Neural progenitor cell (in vitro differentiated cells): ENCODE measurements at regions not wholly inside any gene's neighbourhood (a gene's known extent, or its start where the extent isn't known, plus 50 kb on each side); places are given as distances from the start of the nearest gene placed in this dataset.

Experiments used
- DNase-seq: peaks from one replicate; pipeline ENCODE4 v3.0.0-alpha.2; 2016; ENCODE audit warnings: low spot score
- H2AFZ ChIP-seq: fragments of 200-600 bp; sonication (generic); replicated peaks from 2 replicates; pipeline ENCODE4 v1.6.1; 2016; ENCODE audit warnings: antibody characterized with exemption
- H3F3A ChIP-seq: fragments of 200-600 bp; sonication (generic); 2 replicates; pipeline ENCODE4 v1.6.1; 2016; ENCODE audit warnings: antibody characterized with exemption, low read depth
- H3K27ac ChIP-seq: fragments of 200-600 bp; sonication (generic); 2 replicates; pipeline ENCODE4 v1.5.1; 2016; ENCODE audit warnings: mild to moderate bottlenecking
- H3K27me3 ChIP-seq: fragments of 200-600 bp; sonication (generic); 2 replicates; pipeline ENCODE4 v1.6.1; 2016; ENCODE audit warnings: mild to moderate bottlenecking, moderate library complexity
- H3K36me3 ChIP-seq: fragments of 200-600 bp; sonication (generic); 2 replicates; pipeline ENCODE4 v1.5.1; 2016
- H3K4me1 ChIP-seq: fragments of 200-600 bp; sonication (generic); 2 replicates; pipeline ENCODE4 v1.6.1; 2016; ENCODE audit warnings: mixed run types
- H3K4me2 ChIP-seq: fragments of 200-600 bp; sonication (generic); 2 replicates; pipeline ENCODE4 v1.6.1; 2016
- H3K4me3 ChIP-seq: fragments of 200-600 bp; sonication (generic); 2 replicates; pipeline ENCODE4 v1.5.1; 2016
- H3K79me2 ChIP-seq: fragments of 200-600 bp; sonication (generic); 2 replicates; pipeline ENCODE4 v1.6.1; 2016; ENCODE audit warnings: low read depth
- H3K9ac ChIP-seq: fragments of 200-600 bp; sonication (generic); 2 replicates; pipeline ENCODE4 v1.6.1; 2016
- H3K9me3 ChIP-seq: fragments of 200-600 bp; sonication (generic); 2 replicates; pipeline ENCODE4 v1.5.1; 2016; ENCODE audit warnings: low read depth
- H4K20me1 ChIP-seq: fragments of 200-600 bp; sonication (generic); 2 replicates; pipeline ENCODE4 v1.6.1; 2016; ENCODE audit warnings: low read depth
- H3K27ac Mint-ChIP-seq: 3 replicates; pipeline ENCODE4 v1.8.0; 2021; ENCODE audit warnings: mixed read lengths
- H3K27me3 Mint-ChIP-seq: 2 replicates; pipeline ENCODE4 v1.8.0; 2022; ENCODE audit warnings: low read depth, mild to moderate bottlenecking, inconsistent platforms, moderate library complexity, mixed read lengths; ENCODE audit not compliant: insufficient read depth
- H3K36me3 Mint-ChIP-seq: 3 replicates; pipeline ENCODE4 v1.8.0; 2021; ENCODE audit warnings: mixed read lengths
- H3K4me1 Mint-ChIP-seq: 3 replicates; pipeline ENCODE4 v1.8.0; 2021; ENCODE audit warnings: mixed read lengths
- H3K4me3 Mint-ChIP-seq: 3 replicates; pipeline ENCODE4 v1.8.0; 2021; ENCODE audit warnings: mild to moderate bottlenecking, moderate library complexity, mixed read lengths
- H3K9me3 Mint-ChIP-seq: 3 replicates; pipeline ENCODE4 v1.8.0; 2020; ENCODE audit warnings: mixed read lengths
- EZH2 ChIP-seq: fragments of 200-600 bp; sonication (generic); IDR thresholded peaks from 2 replicates; pipeline ENCODE4 v1.6.1; 2017; ENCODE audit warnings: antibody characterized with exemption, mild to moderate bottlenecking, moderate library complexity
- EZH2phosphoT487 ChIP-seq: fragments of 200-600 bp; sonication (generic); IDR thresholded peaks from 2 replicates; pipeline ENCODE4 v1.6.1; 2017; ENCODE audit warnings: antibody characterized with exemption
- TF ChIP-seq, protein P1 (sequence below): fragments of 200-600 bp; sonication (generic); IDR thresholded peaks from 2 replicates; pipeline ENCODE4 v1.5.1; 2017; ENCODE audit warnings: antibody characterized with exemption, mild to moderate bottlenecking

DNA sequence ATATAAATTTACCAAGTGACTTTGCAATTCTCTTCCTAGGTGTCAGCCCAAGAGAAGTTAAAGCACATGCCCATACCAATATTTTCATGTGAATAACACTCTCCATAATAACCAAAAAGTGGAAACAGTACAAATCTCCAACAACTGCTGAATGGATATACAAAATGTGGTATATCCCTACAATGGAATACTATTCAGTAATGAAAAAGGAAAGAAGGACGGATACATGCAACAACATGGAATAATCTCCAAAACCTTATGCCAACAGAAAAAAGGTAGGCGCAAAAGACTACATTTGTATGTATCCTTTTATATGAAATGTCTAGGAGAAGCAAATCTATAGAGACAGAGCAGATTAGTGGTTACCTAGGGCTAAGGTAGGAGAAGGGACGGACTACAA, 487.7 kb upstream of the ID4 start:
- Mint-ChIP-seq H3K27me3 (no peaks in the 10 kb centered on the region), H3K4me3 (no peak overlapping the region), H3K36me3 (no peaks in the 10 kb centered on the region), H3K9me3 (peaks cover 9% of the 10 kb centered on the region), H3K27ac (no peak overlapping the region), H3K4me1 (no peaks in the 10 kb centered on the region)
- H3K27me3 ChIP-seq, result no peaks in the 10 kb centered on the region
- TF ChIP-seq EZH2phosphoT487 (no peak), EZH2 (no peak)
- TF ChIP-seq, protein P1, sequence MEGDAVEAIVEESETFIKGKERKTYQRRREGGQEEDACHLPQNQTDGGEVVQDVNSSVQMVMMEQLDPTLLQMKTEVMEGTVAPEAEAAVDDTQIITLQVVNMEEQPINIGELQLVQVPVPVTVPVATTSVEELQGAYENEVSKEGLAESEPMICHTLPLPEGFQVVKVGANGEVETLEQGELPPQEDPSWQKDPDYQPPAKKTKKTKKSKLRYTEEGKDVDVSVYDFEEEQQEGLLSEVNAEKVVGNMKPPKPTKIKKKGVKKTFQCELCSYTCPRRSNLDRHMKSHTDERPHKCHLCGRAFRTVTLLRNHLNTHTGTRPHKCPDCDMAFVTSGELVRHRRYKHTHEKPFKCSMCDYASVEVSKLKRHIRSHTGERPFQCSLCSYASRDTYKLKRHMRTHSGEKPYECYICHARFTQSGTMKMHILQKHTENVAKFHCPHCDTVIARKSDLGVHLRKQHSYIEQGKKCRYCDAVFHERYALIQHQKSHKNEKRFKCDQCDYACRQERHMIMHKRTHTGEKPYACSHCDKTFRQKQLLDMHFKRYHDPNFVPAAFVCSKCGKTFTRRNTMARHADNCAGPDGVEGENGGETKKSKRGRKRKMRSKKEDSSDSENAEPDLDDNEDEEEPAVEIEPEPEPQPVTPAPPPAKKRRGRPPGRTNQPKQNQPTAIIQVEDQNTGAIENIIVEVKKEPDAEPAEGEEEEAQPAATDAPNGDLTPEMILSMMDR, result no peak
- H3K9me3 ChIP-seq, result no peaks in the 10 kb centered on the region
- H4K20me1 ChIP-seq, result no peaks in the 10 kb centered on the region
- H3K36me3 ChIP-seq, result peaks cover 6% of the 10 kb centered on the region
- no peak overlapping the region for H3K4me3 ChIP-seq
- H3K4me2 ChIP-seq, result no peak overlapping the region
- H3K9ac ChIP-seq, result no peak overlapping the region
- no peak overlapping the region for H3K27ac ChIP-seq
- H2AFZ ChIP-seq, result no peak overlapping the region
- H3F3A ChIP-seq, result no peaks in the 10 kb centered on the region
- no peak for DNase-seq
- no peaks in the 10 kb centered on the region for H3K79me2 ChIP-seq
- no peaks in the 10 kb centered on the region for H3K4me1 ChIP-seq

DNA sequence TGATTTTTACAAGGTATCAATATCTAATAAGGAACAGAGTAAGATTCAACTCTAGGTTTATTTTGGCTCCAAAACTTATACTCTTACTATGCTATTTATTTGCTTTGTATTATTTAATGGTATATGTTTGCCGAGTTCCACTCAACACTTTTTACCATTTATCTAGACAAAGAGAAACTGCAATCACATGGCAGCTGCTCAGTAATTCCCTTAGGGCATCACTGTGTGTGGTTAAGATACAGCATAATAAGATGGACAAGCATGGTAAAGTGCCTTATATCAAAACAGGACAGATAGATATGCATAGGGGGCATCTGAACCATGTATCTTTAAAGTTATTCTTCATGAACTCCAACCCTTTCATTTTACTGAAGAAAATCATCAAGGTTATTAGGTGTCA, 483.0 kb upstream of the ID4 start:
- Mint-ChIP-seq H3K36me3 (no peaks in the 10 kb centered on the region), H3K4me3 (no peak overlapping the region), H3K4me1 (no peaks in the 10 kb centered on the region), H3K27ac (no peak overlapping the region), H3K27me3 (peaks cover under 1% of the 10 kb centered on the region), H3K9me3 (peaks cover 6% of the 10 kb centered on the region)
- Histone ChIP-seq H3K9ac (no peak overlapping the region), H3K4me2 (no peak overlapping the region), H3K4me1 (no peaks in the 10 kb centered on the region), H3K4me3 (no peak overlapping the region), H3K27me3 (no peaks in the 10 kb centered on the region), H4K20me1 (no peaks in the 10 kb centered on the region), H3F3A (no peaks in the 10 kb centered on the region), H2AFZ (no peak overlapping the region), H3K9me3 (no peaks in the 10 kb centered on the region), H3K79me2 (no peaks in the 10 kb centered on the region), H3K36me3 (peaks cover 4% of the 10 kb centered on the region), H3K27ac (no peak overlapping the region)
- no peak for DNase-seq
- TF ChIP-seq EZH2 (no peak), EZH2phosphoT487 (no peak)
- TF ChIP-seq, protein P1, result no peak

DNA sequence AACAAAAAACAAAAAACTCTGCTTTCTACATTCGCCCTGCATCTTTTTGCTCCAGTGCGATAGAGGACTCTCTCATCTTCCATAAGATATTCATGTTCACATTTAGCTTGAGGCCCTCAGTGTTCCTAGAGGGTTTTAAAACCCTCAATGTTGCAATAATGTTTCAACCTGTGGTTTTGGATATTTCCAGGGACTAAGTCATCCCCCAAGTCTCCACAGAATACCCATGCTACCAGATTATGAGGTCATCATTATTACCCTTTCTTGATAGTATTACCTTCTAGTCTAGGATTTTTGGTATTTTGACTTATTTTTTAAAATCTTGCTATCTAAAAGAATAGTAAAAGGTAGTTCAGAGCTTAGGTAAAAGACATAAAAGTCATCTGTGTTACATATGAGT, 480.5 kb upstream of the ID4 start:
- no peak overlapping the region for H3K27ac Mint-ChIP-seq
- H3K4me2 ChIP-seq, result no peak overlapping the region
- H3K4me3 ChIP-seq, result no peak overlapping the region
- H3K79me2 ChIP-seq, result no peaks in the 10 kb centered on the region
- no peak overlapping the region for H3K4me3 Mint-ChIP-seq
- H3K4me1 ChIP-seq, result no peaks in the 10 kb centered on the region
- H3K36me3 Mint-ChIP-seq, result no peaks in the 10 kb centered on the region
- H3K36me3 ChIP-seq, result no peaks in the 10 kb centered on the region
- no peak overlapping the region for H3K27ac ChIP-seq
- H2AFZ ChIP-seq, result no peak overlapping the region
- TF ChIP-seq, protein P1, result no peak
- no peaks in the 10 kb centered on the region for H3K9me3 ChIP-seq
- no peak for DNase-seq
- no peaks in the 10 kb centered on the region for H3K4me1 Mint-ChIP-seq
- H3K9me3 Mint-ChIP-seq, result no peaks in the 10 kb centered on the region
- no peaks in the 10 kb centered on the region for H3K27me3 ChIP-seq
- H4K20me1 ChIP-seq, result no peaks in the 10 kb centered on the region
- peaks cover 2% of the 10 kb centered on the region for H3K27me3 Mint-ChIP-seq
- H3K9ac ChIP-seq, result no peak overlapping the region
- H3F3A ChIP-seq, result no peaks in the 10 kb centered on the region

DNA sequence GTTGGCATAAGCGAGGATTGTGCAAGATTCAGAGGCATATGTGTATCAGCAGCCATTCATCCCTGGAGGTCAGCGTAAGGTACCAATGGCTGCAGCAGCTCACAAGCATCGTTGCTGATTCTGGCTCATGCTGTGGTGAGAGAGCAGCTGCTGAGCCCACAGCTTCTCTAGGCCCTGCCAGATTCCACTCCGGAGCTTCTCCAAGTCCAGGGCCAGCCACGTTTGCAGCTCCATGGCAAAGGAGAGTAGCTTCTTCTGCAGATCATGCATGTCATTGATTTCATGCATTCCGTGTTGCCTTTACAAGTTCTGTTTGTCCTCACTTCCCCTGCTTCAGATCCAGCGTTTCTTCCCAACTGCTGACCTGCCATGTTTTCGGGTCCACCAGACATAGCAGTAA, 474.8 kb upstream of the ID4 start:
- TF ChIP-seq, protein P1, result no peak
- no peak for TF ChIP-seq EZH2
- TF ChIP-seq EZH2phosphoT487, result no peak
- Mint-ChIP-seq H3K36me3 (no peaks in the 10 kb centered on the region), H3K4me1 (no peaks in the 10 kb centered on the region), H3K27ac (no peak overlapping the region), H3K27me3 (peaks cover 2% of the 10 kb centered on the region), H3K9me3 (peaks cover 3% of the 10 kb centered on the region), H3K4me3 (no peak overlapping the region)
- Histone ChIP-seq H3K9ac (no peak overlapping the region), H3K4me1 (no peaks in the 10 kb centered on the region), H3F3A (no peaks in the 10 kb centered on the region), H3K4me2 (no peak overlapping the region), H3K79me2 (no peaks in the 10 kb centered on the region), H3K27me3 (no peaks in the 10 kb centered on the region), H4K20me1 (no peaks in the 10 kb centered on the region), H3K9me3 (no peaks in the 10 kb centered on the region), H3K27ac (no peak overlapping the region), H3K36me3 (no peaks in the 10 kb centered on the region), H3K4me3 (no peak overlapping the region), H2AFZ (no peak overlapping the region)
- DNase-seq, result no peak
